HG03025 (cell line): ENCODE measurements at regions not wholly inside any gene's neighbourhood (a gene's known extent, or its start where the extent isn't known, plus 50 kb on each side); places are given as distances from the start of the nearest gene placed in this dataset.

Experiments
- ATAC-seq: cut with Tn5 transposase; IDR thresholded peaks from one replicate; pipeline ENCODE4 v1.9.1; 2021; ENCODE audit warnings: mild to moderate bottlenecking, moderate library complexity; ENCODE audit not compliant: unreplicated experiment, low FRiP score

GRCh38 chr18:10262566-10262965 lies 191.9 kb upstream of the APCDD1 start:
- ATAC-seq, result no peak

GRCh38 chr18:10264260-10264659 lies 190.2 kb upstream of the APCDD1 start:
- peak; percentile 44 for ATAC-seq

- ATAC-seq, result no peak
These were observed 188.7 kb upstream of the APCDD1 start for GRCh38 chr18:10265560-10266333.

- ATAC-seq, result no peak
These were observed 188.2 kb upstream of the APCDD1 start for GRCh38 chr18:10266334-10266590.

- no peak for ATAC-seq
These were observed 185.2 kb upstream of the APCDD1 start for GRCh38 chr18:10269261-10269660.

- no peak for ATAC-seq
These were observed 184.3 kb upstream of the APCDD1 start for GRCh38 chr18:10270151-10270571.

GRCh38 chr18:10271481-10271880 lies 183.0 kb upstream of the APCDD1 start:
- ATAC-seq, result no peak

GRCh38 chr18:10274301-10274700 lies 180.1 kb upstream of the APCDD1 start:
- ATAC-seq, result no peak

- ATAC-seq, result no peak
These were observed 178.9 kb upstream of the APCDD1 start for GRCh38 chr18:10275486-10275885.

GRCh38 chr18:10278265-10278664 lies 176.2 kb upstream of the APCDD1 start:
- ATAC-seq, result no peak

GRCh38 chr18:10279471-10279870 lies 175.0 kb upstream of the APCDD1 start:
- no peak for ATAC-seq

GRCh38 chr18:10279905-10280644 lies 174.4 kb upstream of the APCDD1 start:
- ATAC-seq, result no peak

- no peak for ATAC-seq
These were observed 169.7 kb upstream of the APCDD1 start for GRCh38 chr18:10284540-10285282.

GRCh38 chr18:10285283-10285640 lies 169.2 kb upstream of the APCDD1 start:
- ATAC-seq, result peak; percentile 57

- ATAC-seq, result no peak
These were observed 167.8 kb upstream of the APCDD1 start for GRCh38 chr18:10286580-10287150.

- ATAC-seq, result no peak
These were observed 165.2 kb upstream of the APCDD1 start for GRCh38 chr18:10289251-10289650.

GRCh38 chr18:10289951-10290637 lies 164.3 kb upstream of the APCDD1 start:
- ATAC-seq, result no peak

- no peak for ATAC-seq
These were observed 163.7 kb upstream of the APCDD1 start for GRCh38 chr18:10290638-10291235.

- no peak for ATAC-seq
These were observed 162.9 kb upstream of the APCDD1 start for GRCh38 chr18:10291568-10291981.

- no peak for ATAC-seq
These were observed 160.5 kb upstream of the APCDD1 start for GRCh38 chr18:10293966-10294365.
